K562 (cell line): ENCODE measurements at regions not wholly inside any gene's neighbourhood (a gene's known extent, or its start where the extent isn't known, plus 50 kb on each side); places are given as distances from the start of the nearest gene placed in this dataset.

ENCODE experiments used
- ELK1 ChIP-seq: sonication (generic); formaldehyde crosslinking; IDR thresholded peaks from 2 replicates; pipeline ENCODE4 v1.8.1; 2022; ENCODE audit warnings: missing genetic modification reagents
- NONO ChIP-seq, 2 experiments: fragments of 200-400 bp in 1 of 2; fragments of 450-650 bp in 1 of 2; formaldehyde crosslinking in 1 of 2; IDR thresholded peaks; 2 replicates each; pipeline ENCODE4 v1.6.1; 2017; ENCODE audit warnings: low read depth in 2 of 2, mild to moderate bottlenecking in 2 of 2, moderate library complexity in 2 of 2, low read length in 1 of 2
- NR2C2 ChIP-seq, 2 experiments: fragments of 200-800 bp in 1 of 2; sonication (Bioruptor generic) in 1 of 2; sonication (generic) in 1 of 2; formaldehyde crosslinking in 1 of 2; IDR thresholded peaks; 2 replicates each; pipeline versions ENCODE4 v1.6.1 to v1.8.0; 2016 to 2022; ENCODE audit warnings: mild to moderate bottlenecking in 1 of 2, missing compliant biosample characterization in 1 of 2, missing genetic modification characterization in 1 of 2, missing genetic modification reagents in 1 of 2
- PHTF2 ChIP-seq: fragments of 250-450 bp; sonication (Bioruptor Pico); IDR thresholded peaks from 2 replicates; pipeline ENCODE4 v1.5.0; 2021; ENCODE audit warnings: mild to moderate bottlenecking
- POLR2A ChIP-seq: fragments of 450-650 bp; conservative IDR thresholded peaks from 2 replicates; pipeline ENCODE4 v1.6.1; 2016
- SMARCA5 ChIP-seq: fragments of 450-650 bp; IDR thresholded peaks from 2 replicates; pipeline ENCODE4 v1.6.1; 2016
- SREBF1 ChIP-seq: fragments of 150-350 bp; IDR thresholded peaks from 2 replicates; pipeline ENCODE4 v1.6.1; 2014; ENCODE audit warnings: antibody characterized with exemption, low read depth, low read length, borderline replicate concordance
- TAF7 ChIP-seq: fragments of 450-650 bp; IDR thresholded peaks from 2 replicates; pipeline ENCODE4 v1.6.1; 2016; ENCODE audit warnings: missing genetic modification characterization, missing compliant biosample characterization
- TRIM24 ChIP-seq, 2 experiments: fragments of 450-650 bp; IDR thresholded peaks; 2 replicates each; pipeline ENCODE4 v1.6.1; 2016
- XRCC5 ChIP-seq: fragments of 200-400 bp; formaldehyde crosslinking; IDR thresholded peaks from 2 replicates; pipeline ENCODE4 v1.6.1; 2017; ENCODE audit warnings: low read depth, mild to moderate bottlenecking, low read length
- ZBTB7A ChIP-seq: IDR thresholded peaks from 2 replicates; pipeline ENCODE4 v1.6.1; 2011; ENCODE audit warnings: low read depth, mild to moderate bottlenecking, low read length, moderate library complexity, borderline replicate concordance; ENCODE audit not compliant: control insufficient read depth
- ZNF318 ChIP-seq, 2 experiments: fragments of 450-650 bp; IDR thresholded peaks; 2 replicates each; pipeline ENCODE4 v1.6.1; 2016; ENCODE audit warnings: mild to moderate bottlenecking in 2 of 2, borderline replicate concordance in 1 of 2, low read depth in 1 of 2, moderate library complexity in 1 of 2
- ZNF41 ChIP-seq: fragments of 250-450 bp; sonication (Bioruptor Pico); conservative IDR thresholded peaks from 2 replicates; pipeline ENCODE4 v1.4.0; 2020; ENCODE audit warnings: mild to moderate bottlenecking
- ZNF592 ChIP-seq: fragments of 450-650 bp; IDR thresholded peaks from 2 replicates; pipeline ENCODE4 v1.6.1; 2017; ENCODE audit warnings: antibody characterized with exemption, mild to moderate bottlenecking

- TF ChIP-seq ELK1 (CRISPR knock-in tag) (no peak), PHTF2 (CRISPR knock-in tag) (no peak), TAF7 (tag) (no peak), ZBTB7A (peak; percentile 58; the same call in 1 of the 2 replicates), SREBF1 (no peak), NONO (IDR thresholded peaks at IDR 0.05; ENCODE audit: low read depth in 2 of 2, low read length in 1 of 2) (0 out of 4 replicates have a peak, but pooled peaks of 1 of the 2 experiments have one; percentile 35), NR2C2 (CRISPR knock-in tag; IDR thresholded peaks at IDR 0.05) (no peak), NR2C2 (tag; IDR thresholded peaks at IDR 0.05) (peak; percentile 32; the same call in 1 of the 2 replicates), ZNF592 (peak; percentile 43), ZNF318 (IDR thresholded peaks at IDR 0.05; ENCODE audit: borderline replicate concordance in 1 of 2, low read depth in 1 of 2) (no peak), POLR2A (no peak), XRCC5 (no peak), TRIM24 (IDR thresholded peaks at IDR 0.05) (peak; percentile 98), SMARCA5 (no peak), ZNF41 (CRISPR knock-in tag) (no peak)
Measured at GRCh38 chr12:32047357-32048212, 59.1 kb upstream of the BICD1 start (continued).
